GM18505 (cell line): ENCODE measurements at regions not wholly inside any gene's neighbourhood (a gene's known extent, or its start where the extent isn't known, plus 50 kb on each side); places are given as distances from the start of the nearest gene placed in this dataset.
"Not testable (repeated sequence)": the region's sequence is repeated elsewhere in the genome, so short reads cannot be mapped to it uniquely, and the experiment has no call there.

Source experiments
- ATAC-seq: cut with Tn5 transposase; IDR thresholded peaks from one replicate; pipeline ENCODE4 v1.9.1; 2021; ENCODE audit not compliant: unreplicated experiment
- POLR2A ChIP-seq: IDR thresholded peaks from 4 replicates; pipeline ENCODE4 v1.6.1; 2011; ENCODE audit warnings: borderline replicate concordance; ENCODE audit not compliant: insufficient read depth, insufficient read length; ENCODE audit errors: extremely low read depth

DNA sequence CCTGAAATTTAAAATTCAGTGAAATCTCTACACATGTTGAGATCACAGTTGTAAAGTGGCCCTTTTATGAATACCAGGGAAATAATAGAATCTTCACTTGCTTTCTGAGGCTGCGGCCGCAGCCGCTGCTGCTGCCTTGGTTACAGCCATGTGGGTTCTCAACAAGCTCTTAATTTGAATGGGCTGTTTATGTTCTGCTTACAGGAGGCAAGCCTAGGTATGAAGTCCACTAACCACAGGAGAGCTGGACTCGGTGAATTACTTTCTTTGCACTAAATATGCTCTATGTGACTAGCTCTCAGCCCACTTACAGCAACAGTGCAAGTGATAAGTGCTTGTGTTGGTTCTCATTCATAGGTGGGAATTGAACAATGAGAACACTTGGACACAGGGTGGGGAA is 410.8 kb downstream of the SFMBT2 start:
- ATAC-seq, result no peak
- TF ChIP-seq POLR2A, result no peak

DNA sequence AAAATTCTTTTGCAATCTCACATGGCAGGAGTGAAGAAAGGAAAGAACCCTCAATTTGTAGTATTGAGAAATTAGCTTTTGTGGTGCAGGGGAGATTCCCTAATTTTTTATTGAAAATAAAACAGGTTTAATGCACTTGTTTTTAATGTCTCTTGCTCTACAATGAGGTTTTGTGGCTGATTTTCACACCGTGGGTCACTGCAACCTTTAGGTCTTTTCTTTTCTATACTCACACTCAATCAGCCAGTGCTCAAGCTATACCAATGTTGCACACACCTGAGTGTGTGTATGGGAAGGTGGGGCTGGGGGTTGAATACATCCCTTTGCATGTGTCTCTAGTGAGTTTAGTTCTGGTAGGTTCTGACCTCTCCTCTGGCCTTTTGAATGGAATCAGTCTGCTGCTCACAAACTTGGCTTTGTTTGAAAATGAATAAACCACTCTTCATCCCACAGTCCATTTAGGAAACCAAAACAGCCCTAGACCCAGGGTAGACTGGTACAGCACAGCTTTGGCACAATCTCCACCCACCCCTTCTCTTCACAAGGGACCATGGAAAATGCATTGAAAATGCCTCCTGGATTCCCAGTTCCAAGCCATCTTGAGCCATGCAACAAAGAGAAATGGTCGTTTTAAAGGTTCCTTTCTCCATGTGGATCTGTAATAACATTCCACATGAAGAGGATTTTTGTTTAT is 411.5 kb downstream of the SFMBT2 start:
- TF ChIP-seq POLR2A, result no peak

DNA sequence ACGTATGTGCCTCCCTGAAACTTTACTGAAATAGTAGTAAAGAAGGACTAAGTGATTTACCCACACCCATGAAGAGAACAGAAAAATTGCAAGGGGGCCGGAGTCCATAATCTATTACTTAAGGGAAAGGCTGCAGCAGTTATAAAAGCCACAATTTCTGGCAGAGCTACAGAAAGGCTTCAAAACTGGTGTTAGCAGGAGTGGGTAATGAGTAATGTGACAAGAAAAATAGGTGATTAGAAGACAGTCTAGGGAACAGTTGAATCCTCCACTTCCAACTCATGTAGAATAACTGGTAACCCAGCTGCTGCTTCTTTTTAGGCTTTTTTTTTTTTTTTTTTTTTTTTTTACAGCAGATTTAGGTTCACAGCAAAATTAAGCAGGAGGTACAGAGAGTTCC is 413.3 kb downstream of the SFMBT2 start:
- TF ChIP-seq POLR2A, result no peak
- ATAC-seq, result no peak

More for the DNA sequence above, 411.5 kb downstream of the SFMBT2 start:
- no peak for ATAC-seq

DNA sequence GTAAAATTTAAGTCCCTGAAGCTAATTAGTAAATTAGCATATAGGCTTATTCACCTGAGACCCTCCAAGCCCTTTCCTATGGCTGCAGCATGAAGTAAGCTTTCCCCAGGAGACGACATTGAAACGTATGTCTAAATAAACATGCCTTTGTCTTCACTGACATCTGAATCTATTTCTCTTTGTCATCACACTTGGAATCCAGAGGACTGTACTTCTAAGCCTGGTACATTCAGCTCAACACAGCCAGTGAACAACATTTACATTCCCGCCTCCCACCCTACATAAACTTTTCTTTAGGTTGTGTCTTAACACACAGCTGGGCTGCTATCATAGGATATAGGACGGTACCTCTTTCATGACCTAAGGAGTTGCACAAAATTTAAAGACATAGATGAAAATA is 414.4 kb downstream of the SFMBT2 start:
- no peak for TF ChIP-seq POLR2A
- ATAC-seq, result no peak

DNA sequence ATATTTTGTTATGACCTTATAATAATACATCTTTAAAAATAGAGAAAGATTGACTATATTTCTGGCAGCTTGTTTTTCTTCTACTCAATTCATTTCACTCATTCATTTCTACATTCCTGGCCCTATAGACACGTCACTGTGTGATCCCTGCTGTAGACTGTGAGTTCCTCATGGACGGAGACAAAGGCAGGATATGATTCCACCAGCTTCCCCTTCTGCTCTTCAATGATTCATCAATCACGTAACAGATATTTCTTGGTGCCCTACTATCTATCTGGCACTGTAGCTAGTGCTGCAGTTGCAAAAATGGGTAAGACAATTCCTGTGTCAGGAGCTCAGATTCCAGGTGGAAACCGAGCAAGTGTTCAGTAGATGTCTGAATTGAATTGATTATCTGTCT is 415.0 kb downstream of the SFMBT2 start:
- no peak for ATAC-seq
- no peak for TF ChIP-seq POLR2A

DNA sequence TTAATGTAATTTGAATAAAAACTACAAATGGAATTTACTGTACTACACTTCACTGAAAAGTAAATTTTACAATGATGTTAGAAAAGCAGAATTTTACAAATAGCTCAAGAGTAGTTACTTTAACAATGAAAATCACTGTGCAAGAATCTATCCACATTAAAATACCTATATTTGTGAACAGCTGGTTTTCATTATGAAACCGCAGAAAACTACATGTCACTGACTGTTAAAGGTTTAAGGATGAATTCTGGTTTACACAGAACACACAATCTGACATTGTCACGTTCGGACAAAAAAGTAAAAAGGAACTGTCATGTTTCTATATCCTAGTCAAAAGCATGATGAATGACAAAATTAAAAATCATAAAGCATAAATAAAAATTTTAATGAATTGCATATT is 415.3 kb upstream of the PRKCQ start:
- TF ChIP-seq POLR2A, result no peak

DNA sequence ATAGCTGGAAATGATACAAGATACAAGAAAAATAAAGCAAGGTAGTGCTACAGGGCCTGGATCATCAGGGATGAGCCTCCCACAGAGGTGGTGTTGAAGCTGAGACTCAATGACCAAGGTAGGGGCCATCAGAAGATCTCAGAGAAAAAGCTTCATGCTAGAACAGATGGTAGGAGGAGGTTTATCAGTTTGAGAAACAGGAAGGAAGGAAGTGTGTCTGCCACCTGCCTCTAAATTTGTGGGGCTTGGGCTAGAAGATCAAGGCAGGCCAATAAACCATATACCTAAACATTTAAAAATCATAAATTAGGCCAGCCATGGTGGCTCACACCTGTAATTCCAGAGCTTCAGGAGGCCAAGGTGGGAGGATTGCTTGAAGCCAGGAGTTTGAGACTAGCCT is 410.8 kb upstream of the PRKCQ start:
- TF ChIP-seq POLR2A, result no peak
- ATAC-seq, result no peak

More for the DNA sequence above, 415.3 kb upstream of the PRKCQ start:
- ATAC-seq, result no peak

DNA sequence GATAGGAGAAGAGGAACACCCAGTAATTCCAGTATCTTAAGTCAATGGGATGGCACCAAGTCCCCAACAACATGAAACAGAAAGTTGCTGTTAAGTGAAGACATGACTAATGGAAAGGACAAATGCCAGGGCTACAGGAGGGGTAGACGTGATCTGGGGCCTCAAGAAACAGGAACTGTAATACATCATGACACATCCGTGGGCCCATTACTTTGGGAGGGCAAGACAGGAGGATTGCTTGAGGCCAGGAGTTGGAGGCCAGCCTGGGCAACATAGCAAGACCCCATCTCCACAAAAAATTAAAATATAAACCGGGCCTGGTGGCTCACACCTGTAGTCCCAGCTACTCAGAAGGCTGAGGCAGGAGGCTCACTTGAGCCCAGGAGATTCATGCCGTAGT is 408.6 kb upstream of the PRKCQ start:
- ATAC-seq, result no peak
- no peak for TF ChIP-seq POLR2A

DNA sequence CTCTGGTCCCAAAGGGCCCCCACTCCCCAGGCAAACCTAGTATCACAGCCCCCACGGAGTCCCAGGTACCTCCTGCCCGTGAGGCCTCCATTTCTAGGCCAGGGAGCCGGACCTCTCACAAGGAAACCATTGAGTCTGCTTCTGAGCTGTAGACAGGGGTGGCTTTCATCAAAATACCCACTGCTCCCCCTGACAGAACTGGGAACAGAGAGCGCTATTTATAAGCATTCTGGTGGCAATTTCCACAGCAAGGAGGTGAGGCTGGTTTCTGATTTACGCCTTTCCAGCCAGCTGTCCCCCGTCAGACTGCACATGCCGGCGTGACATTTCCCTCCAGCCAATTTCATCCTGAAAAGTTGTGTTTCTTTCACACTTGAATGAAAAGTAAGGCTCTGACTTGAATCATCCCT is 407.5 kb upstream of the PRKCQ start:
- no peak for ATAC-seq
- TF ChIP-seq POLR2A, result no peak

DNA sequence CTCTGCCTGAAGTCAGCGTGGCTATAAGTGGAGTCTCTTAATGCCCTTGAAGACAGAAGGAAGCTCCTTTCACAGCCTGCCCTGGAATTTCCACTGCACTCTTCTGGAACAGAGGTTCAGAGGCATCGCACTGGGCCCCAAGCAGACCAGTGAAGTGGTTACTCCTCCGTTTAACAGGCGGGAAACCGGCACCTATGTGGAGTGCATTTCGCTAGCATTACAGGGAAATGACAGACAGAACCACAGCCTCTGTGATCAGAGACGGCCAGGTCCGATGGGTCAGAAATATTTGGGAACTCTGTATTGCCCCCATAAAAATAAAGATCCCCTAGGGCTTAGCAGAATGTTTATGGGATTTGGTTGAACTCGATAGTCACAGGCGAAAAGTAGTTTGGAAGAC is 406.9 kb upstream of the PRKCQ start:
- no peak for ATAC-seq
- TF ChIP-seq POLR2A, result no peak

DNA sequence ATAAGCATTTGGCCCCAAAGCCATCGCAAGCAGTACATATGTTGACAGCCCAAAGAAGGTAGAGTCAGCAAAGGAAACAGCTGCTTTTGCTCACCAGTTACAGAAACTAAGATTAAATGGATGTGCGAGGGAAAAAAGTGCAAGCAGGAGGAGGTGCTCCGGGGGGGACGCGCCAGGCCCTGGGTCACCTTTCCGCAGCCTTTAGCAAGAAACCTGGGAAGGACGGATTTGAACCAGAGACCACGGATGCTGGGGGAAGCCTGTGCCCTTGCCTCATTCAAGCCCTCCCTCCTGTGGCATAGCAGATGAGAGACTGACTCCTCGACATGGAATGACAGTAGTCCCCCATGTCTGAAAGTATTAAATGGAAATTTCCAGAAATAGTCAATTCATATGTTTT is 405.6 kb upstream of the PRKCQ start:
- no peak for TF ChIP-seq POLR2A

DNA sequence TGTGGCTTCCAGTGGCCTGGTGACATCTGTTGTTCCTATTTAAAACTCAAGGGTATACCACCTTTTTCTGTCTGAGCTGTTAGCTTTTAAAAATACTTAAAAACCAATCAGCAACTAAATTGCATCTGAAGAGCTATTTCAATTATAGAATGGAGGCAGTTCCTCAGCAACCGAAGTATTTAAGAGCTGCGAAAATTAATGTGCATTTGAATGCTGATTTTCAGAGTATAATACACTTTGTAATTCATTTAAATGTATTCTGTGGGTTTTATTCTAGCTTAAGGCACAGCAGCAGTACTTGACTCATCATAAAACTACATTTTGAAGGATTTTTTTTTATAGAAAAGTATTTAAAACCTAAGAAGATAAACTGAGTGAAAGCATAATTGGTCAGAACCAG is 404.9 kb upstream of the PRKCQ start:
- no peak for TF ChIP-seq POLR2A
- no peak for ATAC-seq

More for the DNA sequence above, 405.6 kb upstream of the PRKCQ start:
- no peak for ATAC-seq

DNA sequence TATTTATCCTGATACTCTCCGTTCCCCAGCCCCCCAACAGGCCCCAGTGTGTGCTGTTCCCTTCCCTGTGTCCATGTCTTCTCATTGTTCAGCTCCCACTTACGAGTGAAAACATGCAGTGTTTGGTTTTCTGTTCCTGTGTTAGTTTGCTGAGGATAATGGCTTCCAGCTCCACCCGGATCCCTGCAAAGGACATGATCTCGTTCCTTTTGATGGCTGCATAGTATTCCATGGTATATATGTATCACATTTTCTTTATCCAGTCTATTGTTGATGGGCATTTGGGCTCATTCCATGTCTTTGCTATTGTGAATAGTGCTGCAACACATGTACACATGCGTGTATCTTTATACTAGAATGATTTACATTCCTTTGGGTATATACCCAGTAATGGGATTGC is 403.9 kb upstream of the PRKCQ start:
- ATAC-seq, result not testable (repeated sequence)

DNA sequence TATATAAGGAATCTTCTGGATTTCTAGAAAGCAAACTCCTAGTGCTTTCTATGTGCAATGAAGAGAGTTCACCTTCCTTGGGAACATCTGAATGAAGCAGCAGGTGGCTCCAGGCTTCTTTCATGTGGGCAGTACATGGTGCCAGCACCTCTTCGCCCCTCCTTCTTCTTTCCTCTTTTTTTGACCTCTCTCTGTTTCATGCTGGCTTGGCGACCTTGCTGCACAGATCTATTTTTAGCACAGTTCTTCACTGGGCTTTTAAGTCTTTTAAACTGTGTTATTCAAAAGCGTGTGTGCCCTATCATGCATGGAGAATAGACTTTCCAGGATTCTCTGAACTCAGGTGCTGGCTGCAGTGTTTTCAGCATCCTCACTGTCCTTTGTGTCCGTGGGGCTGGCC is 400.3 kb upstream of the PRKCQ start:
- no peak for ATAC-seq
- TF ChIP-seq POLR2A, result no peak

DNA sequence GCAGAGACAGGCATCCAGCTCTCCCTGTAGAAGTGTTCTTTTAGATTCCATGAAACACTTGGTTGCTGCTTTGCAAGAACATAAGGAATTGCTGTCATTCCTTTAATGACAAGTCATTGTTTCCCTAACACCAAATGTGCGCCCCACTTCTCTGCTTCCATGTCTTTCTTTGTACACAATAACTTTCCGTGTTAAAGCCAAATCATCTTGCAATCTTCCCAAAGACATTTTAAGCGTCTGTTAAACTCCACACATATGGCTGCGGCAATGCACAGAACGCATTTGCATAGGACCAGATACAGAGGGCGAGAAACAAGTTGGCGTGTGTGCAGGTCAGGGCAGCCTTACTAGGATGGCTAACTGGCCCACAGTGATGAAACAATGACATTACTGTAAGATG is 399.3 kb upstream of the PRKCQ start:
- TF ChIP-seq POLR2A, result no peak

More for the DNA sequence above, 399.3 kb upstream of the PRKCQ start:
- no peak for ATAC-seq
